Coronary artery (tissue), 2 donors: ENCODE measurements at regions not wholly inside any gene's neighbourhood (a gene's known extent, or its start where the extent isn't known, plus 50 kb on each side); places are given as distances from the start of the nearest gene placed in this dataset.

Experiments used
- DNase-seq: peaks from one replicate; pipeline ENCODE4 v3.0.0-alpha.2; 2017; ENCODE audit warnings: low spot score
- H3K27ac ChIP-seq, 2 donors: fragments of 200-600 bp; sonication (generic); one replicate each; pipeline ENCODE4 v1.5.1; 2016 to 2019
- H3K4me3 ChIP-seq: fragments of 200-600 bp; sonication (generic); 2 replicates; pipeline ENCODE4 v1.5.1; 2016; ENCODE audit warnings: mild to moderate bottlenecking, moderate library complexity
- CTCF ChIP-seq: fragments of 200-600 bp; sonication (generic); IDR thresholded peaks from one replicate; pipeline ENCODE4 v1.5.1; 2019; ENCODE audit warnings: antibody characterized with exemption

- no peak for TF ChIP-seq CTCF
- DNase-seq, result no peak
- H3K4me3 ChIP-seq, result no peak overlapping the region
- H3K27ac ChIP-seq, result no peak overlapping the region
Observed at GRCh38 chr6:144353871-144354314, 68.8 kb downstream of the UTRN start.

DNA sequence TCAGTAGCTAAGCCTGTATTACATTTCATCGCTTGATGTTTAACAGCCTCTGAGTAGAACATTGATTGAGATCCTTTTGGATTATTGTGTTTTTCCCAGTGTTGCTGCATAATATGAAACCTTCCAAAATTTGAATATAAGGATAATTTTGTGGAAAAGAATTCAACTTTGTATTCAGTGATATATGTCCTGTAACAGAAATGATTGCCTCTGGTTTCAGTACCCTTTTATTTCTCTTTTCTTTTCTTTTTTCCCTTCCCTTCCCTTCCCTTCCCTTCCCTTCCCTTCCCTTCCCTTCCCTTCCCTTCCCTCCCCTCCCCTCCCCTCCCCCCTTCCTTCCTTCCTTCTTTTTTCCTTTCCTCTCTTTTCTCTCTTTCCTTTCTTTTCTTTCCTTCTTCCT is 74.6 kb downstream of the UTRN start:
- TF ChIP-seq CTCF, result no peak
- H3K27ac ChIP-seq, result no peak overlapping the region

DNA sequence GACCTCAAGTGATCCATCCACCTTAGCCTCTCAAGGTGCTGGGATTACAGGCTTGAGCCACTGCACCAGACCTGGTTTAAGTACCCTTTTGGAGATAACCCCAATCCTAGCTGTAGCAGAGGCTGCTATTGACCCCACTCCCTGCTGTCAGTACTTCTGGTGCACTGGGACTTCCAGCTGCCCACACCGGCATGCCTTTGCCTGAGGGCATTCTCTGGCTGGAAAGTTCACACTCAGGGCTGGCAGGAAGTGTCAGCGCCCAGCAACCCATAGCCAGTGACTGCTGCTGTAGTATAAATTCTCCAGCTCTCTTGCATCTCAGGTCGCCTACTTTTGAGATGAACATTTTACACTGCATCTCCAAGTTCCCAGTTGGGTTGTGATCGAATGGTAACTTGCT is 75.3 kb downstream of the UTRN start:
- Histone ChIP-seq H3K4me3 (no peak overlapping the region), H3K27ac (no peak overlapping the region)
- DNase-seq, result no peak
- no peak for TF ChIP-seq CTCF

More for the DNA sequence above, 74.6 kb downstream of the UTRN start:
- no peak for DNase-seq
- no peak overlapping the region for H3K4me3 ChIP-seq

GRCh38 chr6:144361016-144361415 is 75.9 kb downstream of the UTRN start:
- no peak for DNase-seq
- Histone ChIP-seq H3K4me3 (no peak overlapping the region), H3K27ac (peak overlapping the region in 1 of 2 donors; percentile 27)
- TF ChIP-seq CTCF, result no peak

DNA sequence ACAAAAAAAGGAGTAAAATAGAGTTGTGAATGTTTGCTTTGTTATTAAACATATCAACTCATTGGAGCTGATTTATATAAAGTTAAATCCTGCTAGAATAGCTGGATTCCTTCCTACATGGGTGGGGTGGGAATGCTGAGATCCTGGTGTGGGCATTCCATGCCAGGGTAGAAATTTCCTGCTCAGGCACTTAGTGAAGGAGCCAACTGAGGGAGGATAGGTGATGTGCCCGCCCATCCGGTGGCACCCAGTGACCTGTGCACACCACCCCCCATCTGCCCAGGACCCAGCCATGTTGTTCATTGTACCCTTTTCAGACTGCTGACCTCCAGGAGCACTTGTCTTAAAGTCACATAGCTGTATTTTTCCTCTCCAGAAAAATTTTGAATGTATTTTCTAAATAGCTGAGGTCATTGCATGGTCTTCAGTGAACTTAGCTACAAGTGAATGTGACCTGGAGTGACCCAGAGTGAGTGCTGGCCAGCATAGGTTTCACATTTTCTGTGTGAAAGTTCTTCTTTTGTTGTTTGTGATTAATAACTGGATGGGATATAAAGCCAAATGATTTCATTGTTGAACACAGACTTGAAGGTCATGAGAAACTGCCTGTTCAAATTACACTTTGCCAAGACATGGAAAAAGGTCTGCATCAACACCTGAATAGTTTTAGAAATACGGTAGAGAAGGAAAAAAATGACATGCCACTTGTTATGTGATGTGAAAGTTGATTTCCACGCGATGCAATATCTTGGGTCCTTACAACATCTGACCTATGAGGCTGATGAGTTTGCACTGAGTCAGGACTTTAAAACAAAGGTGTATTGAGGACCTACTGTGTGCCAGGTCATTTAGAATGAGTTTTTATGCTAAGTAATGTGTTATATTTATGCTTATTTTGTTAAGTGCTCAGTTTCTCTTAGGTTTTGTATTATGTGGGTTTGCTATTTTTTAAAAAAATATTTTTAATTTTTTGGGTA is 77.2 kb downstream of the UTRN start:
- H3K4me3 ChIP-seq, result no peak overlapping the region
- no peak for TF ChIP-seq CTCF
- peak overlapping the region in 1 of 2 donors; percentile 71 for H3K27ac ChIP-seq
- DNase-seq, result no peak

DNA sequence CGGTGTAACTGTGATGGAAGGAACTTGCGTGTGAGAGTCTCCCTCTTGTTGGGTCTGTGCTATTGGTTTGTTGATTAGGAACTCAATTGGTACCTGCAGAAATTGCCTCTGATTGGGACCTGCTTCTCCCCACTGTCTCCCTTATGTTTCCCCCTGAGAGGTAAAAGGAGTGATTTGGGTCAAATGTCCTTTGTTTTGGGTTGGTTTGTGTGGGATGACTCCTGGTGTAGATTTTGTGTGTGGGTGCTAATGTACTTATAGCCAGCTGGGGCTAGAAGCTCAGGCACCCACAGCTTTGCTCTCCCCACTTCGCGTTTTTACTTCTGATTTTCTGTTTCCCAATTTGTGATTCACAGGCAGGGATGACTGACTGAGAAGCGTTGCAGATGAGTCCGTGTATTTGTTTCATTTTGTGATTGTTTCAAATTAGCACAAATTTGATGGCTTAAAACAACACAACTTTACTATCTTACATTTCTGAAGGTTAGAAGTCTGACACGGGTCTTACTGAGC is 79.1 kb downstream of the UTRN start:
- TF ChIP-seq CTCF, result no peak
- DNase-seq, result no peak
- Histone ChIP-seq H3K27ac (no peak overlapping the region), H3K4me3 (no peak overlapping the region)
